ENCODE measurements at regions not wholly inside any gene's neighbourhood (a gene's known extent, or its start where the extent isn't known, plus 50 kb on each side); places are given as distances from the start of the nearest gene placed in this dataset.
"Not testable (repeated sequence)": the region's sequence is repeated elsewhere in the genome, so short reads cannot be mapped to it uniquely, and the experiment has no call there.

- FAIRE-seq = not testable (repeated sequence)
Measured at GRCh38 chr7:51389216-51389812, 72.7 kb upstream of the COBL start.

GRCh38 chr7:51388241-51388640 is 71.6 kb upstream of the COBL start:
- not testable (repeated sequence) for FAIRE-seq

- not testable (repeated sequence) for FAIRE-seq
Measured at GRCh38 chr7:51386806-51387568, 70.4 kb upstream of the COBL start.

- FAIRE-seq = not testable (repeated sequence)
Measured at GRCh38 chr7:51386184-51386583, 69.6 kb upstream of the COBL start.

GRCh38 chr7:51382243-51382642 is 65.6 kb upstream of the COBL start:
- not testable (repeated sequence) for FAIRE-seq

GRCh38 chr7:51376420-51377092 is 59.9 kb upstream of the COBL start:
- FAIRE-seq = no peak

- FAIRE-seq = no peak
Measured at GRCh38 chr7:51374936-51375335, 58.3 kb upstream of the COBL start.

GRCh38 chr7:51373607-51374006 is 57.0 kb upstream of the COBL start:
- not testable (repeated sequence) for FAIRE-seq

- FAIRE-seq = no peak
Measured at GRCh38 chr7:51369746-51370145, 53.1 kb upstream of the COBL start.

- FAIRE-seq = not testable (repeated sequence)
Measured at GRCh38 chr7:51369228-51369627, 52.6 kb upstream of the COBL start.

- no peak for FAIRE-seq
Measured at GRCh38 chr7:51368334-51368733, 51.7 kb upstream of the COBL start.

GRCh38 chr7:51367614-51367968 is 51.0 kb upstream of the COBL start:
- FAIRE-seq = no peak

- FAIRE-seq = no peak
Measured at GRCh38 chr7:51366930-51367613, 50.5 kb upstream of the COBL start.

Data from A204.1 (cell line).